B cell (primary cell): ENCODE measurements at regions not wholly inside any gene's neighbourhood (a gene's known extent, or its start where the extent isn't known, plus 50 kb on each side); places are given as distances from the start of the nearest gene placed in this dataset.

Experiments used
- EZH2 ChIP-seq: IDR thresholded peaks from 2 replicates; pipeline ENCODE4 v1.6.1; 2012; ENCODE audit warnings: borderline replicate concordance, low read depth, mild to moderate bottlenecking, moderate library complexity, low read length; ENCODE audit not compliant: insufficient read depth, poor library complexity, severe bottlenecking
- TF ChIP-seq, protein P1 (sequence below): fragments of 200-600 bp; IDR thresholded peaks from one replicate; pipeline ENCODE4 v1.8.0; 2022; ENCODE audit warnings: antibody characterized with exemption, mild to moderate bottlenecking

DNA sequence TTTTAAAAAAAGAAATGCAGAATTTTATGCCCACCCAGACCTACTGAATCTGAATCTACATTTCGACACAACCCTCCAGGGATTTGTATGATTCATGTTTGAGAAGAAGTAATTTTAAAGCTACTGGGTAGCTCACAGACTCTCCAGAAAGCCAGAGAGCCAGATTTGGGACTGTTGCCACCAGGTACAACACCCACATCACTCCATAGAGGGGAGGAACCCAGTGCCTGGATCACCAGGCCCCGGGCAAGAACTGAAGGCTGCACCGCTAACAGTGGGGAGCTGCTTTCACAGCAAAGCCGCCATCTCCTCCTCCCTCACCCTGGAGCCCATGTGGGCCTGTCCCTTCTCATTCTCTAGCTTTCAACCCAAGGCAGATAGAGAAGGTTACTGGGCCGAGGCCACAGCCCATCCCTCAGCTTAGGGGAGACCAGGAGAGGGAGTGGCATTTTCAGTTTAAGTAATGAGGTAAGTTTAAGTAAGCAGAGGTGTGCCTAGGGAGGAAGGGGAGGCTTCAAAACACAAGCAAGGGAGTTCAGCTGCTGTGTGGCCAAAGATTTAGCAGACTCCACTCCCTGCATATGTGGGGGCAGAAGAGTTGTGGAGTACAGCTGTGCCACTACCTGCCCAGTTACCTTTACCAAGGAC is 109.8 kb downstream of the IL12A start:
- TF ChIP-seq, protein P1, sequence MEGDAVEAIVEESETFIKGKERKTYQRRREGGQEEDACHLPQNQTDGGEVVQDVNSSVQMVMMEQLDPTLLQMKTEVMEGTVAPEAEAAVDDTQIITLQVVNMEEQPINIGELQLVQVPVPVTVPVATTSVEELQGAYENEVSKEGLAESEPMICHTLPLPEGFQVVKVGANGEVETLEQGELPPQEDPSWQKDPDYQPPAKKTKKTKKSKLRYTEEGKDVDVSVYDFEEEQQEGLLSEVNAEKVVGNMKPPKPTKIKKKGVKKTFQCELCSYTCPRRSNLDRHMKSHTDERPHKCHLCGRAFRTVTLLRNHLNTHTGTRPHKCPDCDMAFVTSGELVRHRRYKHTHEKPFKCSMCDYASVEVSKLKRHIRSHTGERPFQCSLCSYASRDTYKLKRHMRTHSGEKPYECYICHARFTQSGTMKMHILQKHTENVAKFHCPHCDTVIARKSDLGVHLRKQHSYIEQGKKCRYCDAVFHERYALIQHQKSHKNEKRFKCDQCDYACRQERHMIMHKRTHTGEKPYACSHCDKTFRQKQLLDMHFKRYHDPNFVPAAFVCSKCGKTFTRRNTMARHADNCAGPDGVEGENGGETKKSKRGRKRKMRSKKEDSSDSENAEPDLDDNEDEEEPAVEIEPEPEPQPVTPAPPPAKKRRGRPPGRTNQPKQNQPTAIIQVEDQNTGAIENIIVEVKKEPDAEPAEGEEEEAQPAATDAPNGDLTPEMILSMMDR, result no peak
- TF ChIP-seq EZH2, result no peak
